Trophoblast cell (in vitro differentiated cells and primary cell): ENCODE measurements at regions not wholly inside any gene's neighbourhood (a gene's known extent, or its start where the extent isn't known, plus 50 kb on each side); places are given as distances from the start of the nearest gene placed in this dataset.

ENCODE experiments used
- DNase-seq, 2 donors: peaks; one replicate each; pipeline ENCODE4 v3.0.0-alpha.2; 2016
- H2AFZ ChIP-seq: 2 replicates; pipeline ENCODE4 v1.6.1; 2013; ENCODE audit warnings: low read length, moderate library complexity, mild to moderate bottlenecking; ENCODE audit not compliant: insufficient read depth, poor library complexity
- H2AK5ac ChIP-seq: 2 replicates; pipeline ENCODE4 v1.6.1; 2013; ENCODE audit warnings: mild to moderate bottlenecking, low read length
- H2BK120ac ChIP-seq: 2 replicates; pipeline ENCODE4 v1.6.1; 2013; ENCODE audit warnings: low read length, mild to moderate bottlenecking, moderate library complexity; ENCODE audit not compliant: insufficient read depth, poor library complexity
- H2BK12ac ChIP-seq: 2 replicates; pipeline ENCODE4 v1.6.1; 2013; ENCODE audit warnings: mild to moderate bottlenecking, low read length, moderate library complexity
- H2BK5ac ChIP-seq: 2 replicates; pipeline ENCODE4 v1.6.1; 2013; ENCODE audit warnings: low read length, low read depth, moderate library complexity, mild to moderate bottlenecking; ENCODE audit not compliant: poor library complexity
- H3K14ac ChIP-seq: 2 replicates; pipeline ENCODE4 v1.6.1; 2013; ENCODE audit warnings: mild to moderate bottlenecking, low read length
- H3K18ac ChIP-seq: 2 replicates; pipeline ENCODE4 v1.6.1; 2013; ENCODE audit warnings: mild to moderate bottlenecking, low read length
- H3K23ac ChIP-seq: 2 replicates; pipeline ENCODE4 v1.6.1; 2013; ENCODE audit warnings: low read length
- H3K27ac ChIP-seq: 2 replicates; pipeline ENCODE4 v1.5.1; 2013; ENCODE audit warnings: low read depth, mild to moderate bottlenecking, inconsistent platforms, low read length, moderate library complexity
- H3K27me3 ChIP-seq: 2 replicates; pipeline ENCODE4 v1.6.1; 2013; ENCODE audit warnings: inconsistent platforms, mild to moderate bottlenecking, low read length, moderate library complexity; ENCODE audit not compliant: insufficient read depth
- H3K36me3 ChIP-seq, 2 experiments: 1 replicate in 1 of 2; 2 replicates in 1 of 2; pipeline ENCODE4 v1.6.1; 2013; ENCODE audit warnings: low read length in 2 of 2, mild to moderate bottlenecking in 2 of 2, moderate library complexity in 1 of 2; ENCODE audit not compliant: insufficient read depth in 2 of 2, control insufficient read depth in 1 of 2
- H3K4ac ChIP-seq: 2 replicates; pipeline ENCODE4 v1.6.1; 2013; ENCODE audit warnings: low read depth, mild to moderate bottlenecking, low read length, moderate library complexity
- H3K4me1 ChIP-seq, 2 experiments: 1 replicate in 1 of 2; 2 replicates in 1 of 2; pipeline ENCODE4 v1.6.1; 2013; ENCODE audit warnings: low read length in 2 of 2, mild to moderate bottlenecking in 2 of 2, moderate library complexity in 1 of 2; ENCODE audit not compliant: insufficient read depth in 2 of 2, control insufficient read depth in 1 of 2
- H3K4me2 ChIP-seq: 2 replicates; pipeline ENCODE4 v1.6.1; 2013; ENCODE audit warnings: inconsistent platforms, mild to moderate bottlenecking, low read length, moderate library complexity
- H3K4me3 ChIP-seq: 2 replicates; pipeline ENCODE4 v1.5.1; 2013; ENCODE audit warnings: mild to moderate bottlenecking, low read depth, low read length, inconsistent platforms
- H3K79me1 ChIP-seq: one replicate; pipeline ENCODE4 v1.6.1; 2013; ENCODE audit warnings: low read length
- H3K79me2 ChIP-seq: 2 replicates; pipeline ENCODE4 v1.6.1; 2013; ENCODE audit warnings: low read length, mild to moderate bottlenecking; ENCODE audit not compliant: control insufficient read depth, insufficient read depth, poor library complexity
- H3K9ac ChIP-seq: 2 replicates; pipeline ENCODE4 v1.6.1; 2013; ENCODE audit warnings: mild to moderate bottlenecking, low read length
- H3K9me3 ChIP-seq: 2 replicates; pipeline ENCODE4 v1.6.1; 2013; ENCODE audit warnings: low read depth, mild to moderate bottlenecking, control low read depth, inconsistent platforms, low read length; ENCODE audit not compliant: insufficient read depth
- H4K12ac ChIP-seq: 2 replicates; pipeline ENCODE4 v1.6.1; 2013; ENCODE audit warnings: low read depth, mild to moderate bottlenecking, low read length, moderate library complexity
- H4K8ac ChIP-seq: 2 replicates; pipeline ENCODE4 v1.6.1; 2013; ENCODE audit warnings: low read depth, mild to moderate bottlenecking, low read length, moderate library complexity
- H4K91ac ChIP-seq: one replicate; pipeline ENCODE4 v1.6.1; 2013; ENCODE audit warnings: low read depth, mild to moderate bottlenecking, low read length, moderate library complexity
- WGBS: extraction: QIAGEN DNeasy Blood & Tissue Kit; methylation state at CpG from one replicate; pipeline ENCODE4 v1.1.7; 2013; ENCODE audit warnings: missing lambda C conversion rate; ENCODE audit not compliant: insufficient read length, insufficient coverage; ENCODE audit errors: extremely low coverage; 5-methylcytosine and 5-hydroxymethylcytosine counted together

DNA sequence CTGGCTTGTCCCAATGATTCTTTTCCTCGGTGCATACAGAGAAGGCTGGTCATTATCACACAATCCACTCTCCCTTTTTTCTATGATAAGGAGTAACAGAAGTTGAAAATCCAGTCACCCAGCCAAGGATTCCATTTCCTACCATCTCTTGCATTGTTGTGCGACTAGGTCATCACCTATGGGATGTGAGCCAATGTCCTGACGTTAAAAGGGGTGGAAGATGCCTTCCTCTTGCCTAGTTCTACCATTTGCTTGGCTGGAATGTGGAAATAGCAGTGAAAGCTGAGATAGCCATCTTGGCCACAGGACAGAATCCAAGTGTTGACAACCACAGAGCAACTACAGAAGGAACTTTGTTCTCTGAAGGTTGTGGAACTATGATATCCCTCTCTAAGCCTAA is 132.2 kb upstream of the KIT start:
- Histone ChIP-seq H3K14ac (no peak overlapping the region), H4K91ac (no peak overlapping the region), H3K4me3 (no peak overlapping the region), H4K12ac (no peak overlapping the region), H3K4ac (no peak overlapping the region), H3K36me3 (no peaks in the 10 kb centered on the region), H2BK5ac (no peak overlapping the region), H3K79me1 (peaks cover 7% of the 10 kb centered on the region), H2BK120ac (no peak overlapping the region), H3K4me2 (no peak overlapping the region), H3K9ac (no peak overlapping the region), H3K27ac (peak overlapping the region; percentile 25), H4K8ac (no peak overlapping the region), H3K18ac (no peak overlapping the region), H3K9me3 (no peaks in the 10 kb centered on the region), H2AFZ (no peak overlapping the region), H3K27me3 (no peaks in the 10 kb centered on the region), H2AK5ac (no peak overlapping the region), H3K79me2 (no peaks in the 10 kb centered on the region), H3K23ac (no peak overlapping the region), H2BK12ac (no peak overlapping the region), H3K4me1 (peaks cover 4 to 10% of the 10 kb centered on the region in 2 experiments)
- peak; percentile 95 to 98 for DNase-seq
- no CpG with 5 or more reads among the region's 3 CpGs for WGBS

DNA sequence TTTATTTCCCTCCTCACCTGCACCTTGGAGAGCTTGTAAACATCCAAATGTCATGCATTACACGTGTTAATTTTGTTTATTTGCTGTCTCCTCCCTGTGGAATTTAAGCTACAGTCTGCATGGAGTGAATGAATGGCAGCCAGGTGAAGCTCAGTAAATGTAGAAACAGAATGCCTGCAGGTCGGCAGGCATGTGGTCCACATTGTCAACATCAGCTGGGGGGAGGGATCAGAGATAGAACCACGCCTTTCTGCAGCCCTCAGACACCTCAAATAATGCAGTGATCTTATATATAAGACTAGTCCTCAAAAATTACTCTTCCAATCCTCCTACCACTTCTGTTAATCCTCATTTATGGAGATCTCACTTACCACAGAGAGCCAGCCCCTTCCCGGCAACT is 131.2 kb upstream of the KIT start:
- H2AFZ ChIP-seq = no peak overlapping the region

DNA sequence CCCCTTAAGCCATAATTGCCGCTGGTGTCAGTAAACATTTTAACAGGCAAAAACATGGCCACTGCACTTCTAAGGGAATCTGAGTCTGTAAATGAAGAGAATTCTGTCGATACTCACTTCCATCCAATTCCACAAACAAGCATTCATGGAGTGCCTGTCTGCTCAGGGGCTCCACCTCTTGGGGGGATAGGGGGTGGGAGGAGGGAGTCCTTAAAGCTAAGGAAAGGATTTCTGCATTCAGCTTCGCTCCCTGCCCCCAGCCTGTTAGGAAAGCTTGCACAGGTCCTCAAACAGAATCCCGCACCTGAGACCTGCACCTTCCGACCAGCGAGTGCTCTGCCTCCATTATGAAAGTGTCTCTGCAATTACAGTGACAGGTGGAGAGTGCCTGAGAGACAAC is 130.2 kb upstream of the KIT start:
- Histone ChIP-seq H2BK12ac (no peak overlapping the region), H3K18ac (no peak overlapping the region)

More for the DNA sequence above, 131.2 kb upstream of the KIT start:
- no peaks in the 10 kb centered on the region for H3K36me3 ChIP-seq
- H2BK5ac ChIP-seq = no peak overlapping the region
- H3K79me1 ChIP-seq = peaks cover 7% of the 10 kb centered on the region
- H3K4me2 ChIP-seq = no peak overlapping the region
- H3K4me3 ChIP-seq = no peak overlapping the region
- no peak overlapping the region for H4K8ac ChIP-seq
- H3K27me3 ChIP-seq = no peaks in the 10 kb centered on the region
- peaks cover 4 to 10% of the 10 kb centered on the region in 2 experiments for H3K4me1 ChIP-seq
- no peak overlapping the region for H3K23ac ChIP-seq
- no peak overlapping the region for H2BK120ac ChIP-seq
- no peaks in the 10 kb centered on the region for H3K79me2 ChIP-seq
- H3K4ac ChIP-seq = no peak overlapping the region
- H2AK5ac ChIP-seq = no peak overlapping the region
- H4K12ac ChIP-seq = no peak overlapping the region
- H3K18ac ChIP-seq = no peak overlapping the region
- no peak overlapping the region for H2BK12ac ChIP-seq
- no peaks in the 10 kb centered on the region for H3K9me3 ChIP-seq
- H3K14ac ChIP-seq = no peak overlapping the region
- no CpG with 5 or more reads among the region's 4 CpGs for WGBS
- H3K27ac ChIP-seq = peak overlapping the region; percentile 15
- no peak for DNase-seq
- no peak overlapping the region for H3K9ac ChIP-seq
- no peak overlapping the region for H4K91ac ChIP-seq

DNA sequence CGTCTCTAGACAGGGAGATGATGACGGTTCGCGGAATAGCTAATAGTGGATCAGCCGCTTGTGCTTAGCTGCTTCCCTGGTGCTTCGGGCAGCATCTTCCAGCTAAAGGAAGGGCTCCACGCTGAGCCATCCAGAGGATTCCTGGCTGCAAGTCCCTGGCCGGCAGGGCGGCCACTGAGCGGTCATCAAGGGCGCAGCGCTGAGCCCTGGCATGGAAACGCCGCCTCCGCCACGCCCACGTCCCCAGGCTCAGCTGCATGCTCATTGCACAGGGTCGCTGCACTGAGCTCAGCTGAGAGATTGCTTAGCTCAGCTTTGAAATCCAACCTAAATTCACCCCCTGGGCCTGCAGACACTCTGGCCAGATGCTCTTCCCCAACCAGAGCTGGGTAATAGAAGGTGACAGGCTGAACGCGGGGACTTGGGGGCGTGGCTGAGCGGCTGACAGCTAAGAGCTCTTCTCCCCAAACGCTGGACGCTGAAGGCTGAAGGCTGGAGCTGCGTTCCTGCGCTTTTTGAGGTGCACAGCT is 118.2 kb upstream of the KIT start:
- Histone ChIP-seq H2BK12ac (no peak overlapping the region), H3K23ac (no peak overlapping the region), H3K4ac (no peak overlapping the region), H3K4me2 (peak overlapping the region; percentile 76), H4K12ac (no peak overlapping the region), H3K27me3 (no peaks in the 10 kb centered on the region), H2AK5ac (no peak overlapping the region), H3K27ac (no peak overlapping the region), H3K14ac (no peak overlapping the region), H2AFZ (peak overlapping the region; percentile 50), H4K91ac (no peak overlapping the region), H2BK5ac (no peak overlapping the region), H3K9ac (no peak overlapping the region), H3K79me1 (no peaks in the 10 kb centered on the region), H2BK120ac (no peak overlapping the region), H4K8ac (no peak overlapping the region), H3K9me3 (peaks cover 3% of the 10 kb centered on the region), H3K18ac (no peak overlapping the region), H3K79me2 (no peaks in the 10 kb centered on the region), H3K4me3 (no peak overlapping the region), H3K4me1 (peaks cover 5 to 8% of the 10 kb centered on the region in 2 experiments), H3K36me3 (no peaks in the 10 kb centered on the region)
- no CpG with 5 or more reads among the region's 26 CpGs for WGBS
- DNase-seq = peak; percentile 82 to 84

More for the DNA sequence above, 130.2 kb upstream of the KIT start:
- H2AFZ ChIP-seq = no peak overlapping the region
- no peaks in the 10 kb centered on the region for H3K79me2 ChIP-seq
- no CpG with 5 or more reads among the region's 6 CpGs for WGBS
- no peak overlapping the region for H3K27ac ChIP-seq
- H2BK120ac ChIP-seq = no peak overlapping the region
- H4K91ac ChIP-seq = no peak overlapping the region
- H2AK5ac ChIP-seq = no peak overlapping the region
- no peak overlapping the region for H4K8ac ChIP-seq
- no peak overlapping the region for H3K9ac ChIP-seq
- no peak overlapping the region for H3K4me2 ChIP-seq
- H3K27me3 ChIP-seq = no peaks in the 10 kb centered on the region
- no peak overlapping the region for H3K4ac ChIP-seq
- peaks cover 7% of the 10 kb centered on the region for H3K79me1 ChIP-seq
- DNase-seq = no peak
- H3K4me3 ChIP-seq = no peak overlapping the region
- H3K14ac ChIP-seq = no peak overlapping the region
- no peaks in the 10 kb centered on the region for H3K9me3 ChIP-seq
- peaks cover 4 to 10% of the 10 kb centered on the region in 2 experiments for H3K4me1 ChIP-seq
- H2BK5ac ChIP-seq = no peak overlapping the region
- H3K36me3 ChIP-seq = no peaks in the 10 kb centered on the region
- H3K23ac ChIP-seq = no peak overlapping the region
- no peak overlapping the region for H4K12ac ChIP-seq
